DMS 273 (cell line): ENCODE measurements at regions not wholly inside any gene's neighbourhood (a gene's known extent, or its start where the extent isn't known, plus 50 kb on each side); places are given as distances from the start of the nearest gene placed in this dataset.
A peak's percentile ranks its signal among the peaks of the same experiment; 100 is the strongest.

Source experiments
- DNase-seq: peaks from one replicate; lab custom pipeline; 2025; ENCODE audit not compliant: unreplicated experiment; lab: John Stamatoyannopoulos, UW

- DNase-seq = no peak
Observed at GRCh38 chr3:118754406-118755252, 280.0 kb downstream of the IGSF11 start.

GRCh38 chr3:118755253-118755801 is 279.3 kb downstream of the IGSF11 start:
- DNase-seq = no peak

- peak; percentile 23 for DNase-seq
Observed at GRCh38 chr3:118760585-118761290, 273.9 kb downstream of the IGSF11 start.

- DNase-seq = no peak
Observed at GRCh38 chr3:118761291-118761606, 273.4 kb downstream of the IGSF11 start.

- DNase-seq = no peak
Observed at GRCh38 chr3:118765636-118766305, 268.9 kb downstream of the IGSF11 start.

GRCh38 chr3:118766306-118766669 is 268.4 kb downstream of the IGSF11 start:
- no peak for DNase-seq

GRCh38 chr3:118772036-118772435 is 262.6 kb downstream of the IGSF11 start:
- DNase-seq = no peak

- peak; percentile 21 for DNase-seq
Observed at GRCh38 chr3:118772547-118773011, 262.1 kb downstream of the IGSF11 start.

GRCh38 chr3:118775021-118775420 is 259.6 kb downstream of the IGSF11 start:
- no peak for DNase-seq

GRCh38 chr3:118778201-118778600 is 256.4 kb downstream of the IGSF11 start:
- DNase-seq = no peak

GRCh38 chr3:118781232-118781631 is 253.4 kb downstream of the IGSF11 start:
- no peak for DNase-seq

- DNase-seq = no peak
Observed at GRCh38 chr3:118781839-118782238, 252.8 kb downstream of the IGSF11 start.

- DNase-seq = no peak
Observed at GRCh38 chr3:118782755-118783202, 251.9 kb downstream of the IGSF11 start.

GRCh38 chr3:118785415-118785814 is 249.2 kb downstream of the IGSF11 start:
- DNase-seq = no peak

- DNase-seq = no peak
Observed at GRCh38 chr3:118791246-118791645, 243.4 kb downstream of the IGSF11 start.

- DNase-seq = no peak
Observed at GRCh38 chr3:118792191-118792590, 242.5 kb downstream of the IGSF11 start.

- no peak for DNase-seq
Observed at GRCh38 chr3:118793176-118793575, 241.5 kb downstream of the IGSF11 start.

- DNase-seq = no peak
Observed at GRCh38 chr3:118799303-118799702, 235.3 kb downstream of the IGSF11 start.

GRCh38 chr3:118801899-118802298 is 232.7 kb downstream of the IGSF11 start:
- DNase-seq = peak; percentile 76

- DNase-seq = no peak
Observed at GRCh38 chr3:118802325-118803095, 232.1 kb downstream of the IGSF11 start.

- DNase-seq = peak; percentile 8
Observed at GRCh38 chr3:118803096-118803476, 231.6 kb downstream of the IGSF11 start.
